ENCODE measurements at regions not wholly inside any gene's neighbourhood (a gene's known extent, or its start where the extent isn't known, plus 50 kb on each side); places are given as distances from the start of the nearest gene placed in this dataset.

DNA sequence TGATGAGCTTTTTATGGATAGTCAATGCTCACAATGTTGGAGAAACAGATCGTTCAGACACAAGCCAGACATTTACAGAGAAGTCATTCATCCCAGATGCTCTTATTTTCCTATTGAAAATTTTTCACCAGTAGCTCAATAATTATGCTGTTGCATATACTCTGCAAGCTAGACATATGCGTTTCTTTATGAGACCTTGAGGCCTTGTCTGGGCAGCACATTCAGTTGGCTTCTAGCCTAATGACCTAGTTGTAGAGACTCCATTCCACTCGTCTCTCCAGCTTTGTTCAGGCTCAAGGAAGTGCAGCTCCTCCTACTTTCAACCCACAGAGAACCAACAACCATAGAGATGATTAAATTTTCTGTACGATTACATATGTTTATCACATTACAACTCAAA lies 237.7 kb downstream of the MZT1 start:
- TF ChIP-seq, protein P1, sequence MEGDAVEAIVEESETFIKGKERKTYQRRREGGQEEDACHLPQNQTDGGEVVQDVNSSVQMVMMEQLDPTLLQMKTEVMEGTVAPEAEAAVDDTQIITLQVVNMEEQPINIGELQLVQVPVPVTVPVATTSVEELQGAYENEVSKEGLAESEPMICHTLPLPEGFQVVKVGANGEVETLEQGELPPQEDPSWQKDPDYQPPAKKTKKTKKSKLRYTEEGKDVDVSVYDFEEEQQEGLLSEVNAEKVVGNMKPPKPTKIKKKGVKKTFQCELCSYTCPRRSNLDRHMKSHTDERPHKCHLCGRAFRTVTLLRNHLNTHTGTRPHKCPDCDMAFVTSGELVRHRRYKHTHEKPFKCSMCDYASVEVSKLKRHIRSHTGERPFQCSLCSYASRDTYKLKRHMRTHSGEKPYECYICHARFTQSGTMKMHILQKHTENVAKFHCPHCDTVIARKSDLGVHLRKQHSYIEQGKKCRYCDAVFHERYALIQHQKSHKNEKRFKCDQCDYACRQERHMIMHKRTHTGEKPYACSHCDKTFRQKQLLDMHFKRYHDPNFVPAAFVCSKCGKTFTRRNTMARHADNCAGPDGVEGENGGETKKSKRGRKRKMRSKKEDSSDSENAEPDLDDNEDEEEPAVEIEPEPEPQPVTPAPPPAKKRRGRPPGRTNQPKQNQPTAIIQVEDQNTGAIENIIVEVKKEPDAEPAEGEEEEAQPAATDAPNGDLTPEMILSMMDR (IDR thresholded peaks at IDR 0.05; ENCODE audit: low read depth, low read length) = no peak
- no peak for TF ChIP-seq MAX (IDR thresholded peaks at IDR 0.05; ENCODE audit: low read depth, low read length)
- no peak for TF ChIP-seq MYC (IDR thresholded peaks at IDR 0.05; ENCODE audit: low read depth, low read length)
- no peak for TF ChIP-seq POLR2A (IDR thresholded peaks at IDR 0.05; ENCODE audit: extremely low read depth, insufficient read length)
- no peak overlapping the region for H3K4me3 ChIP-seq (ENCODE audit: low read depth, low read length)
- no peak for DNase-seq (ENCODE audit: low read depth)

DNA sequence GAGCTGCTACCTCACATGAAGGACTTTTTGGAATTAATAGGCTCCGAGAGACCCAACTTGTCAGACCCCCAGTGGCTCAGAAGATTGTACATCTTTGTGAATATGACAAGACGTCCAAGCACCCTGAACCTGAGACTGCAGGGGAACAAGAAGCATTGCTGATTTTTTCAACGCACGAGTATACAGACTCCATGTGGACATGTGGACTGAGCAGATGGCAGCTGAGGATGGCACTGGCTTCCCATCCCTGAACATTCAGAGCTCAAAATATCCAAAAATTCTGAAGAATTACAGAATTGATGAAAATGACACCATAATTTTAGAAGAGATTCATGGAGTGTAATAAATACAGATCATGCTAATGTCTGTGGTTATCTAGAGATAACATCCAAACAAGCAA lies 254.1 kb downstream of the MZT1 start:
- no peak overlapping the region for H3K4me3 ChIP-seq (ENCODE audit: low read depth, low read length)
- TF ChIP-seq, protein P1 (IDR thresholded peaks at IDR 0.05; ENCODE audit: low read depth, low read length) = no peak
- TF ChIP-seq MAX (IDR thresholded peaks at IDR 0.05; ENCODE audit: low read depth, low read length) (no peak), POLR2A (IDR thresholded peaks at IDR 0.05; ENCODE audit: extremely low read depth, insufficient read length) (no peak), MYC (IDR thresholded peaks at IDR 0.05; ENCODE audit: low read depth, low read length) (no peak)
- no peak for DNase-seq (ENCODE audit: low read depth)

- DNase-seq (ENCODE audit: low read depth) = no peak
- H3K4me3 ChIP-seq (ENCODE audit: low read depth, low read length) = no peak overlapping the region
- TF ChIP-seq MAX (IDR thresholded peaks at IDR 0.05; ENCODE audit: low read depth, low read length) = no peak
- no peak for TF ChIP-seq POLR2A (IDR thresholded peaks at IDR 0.05; ENCODE audit: extremely low read depth, insufficient read length)
These were observed 257.5 kb downstream of the MZT1 start for GRCh38 chr13:72469906-72470305.

DNA sequence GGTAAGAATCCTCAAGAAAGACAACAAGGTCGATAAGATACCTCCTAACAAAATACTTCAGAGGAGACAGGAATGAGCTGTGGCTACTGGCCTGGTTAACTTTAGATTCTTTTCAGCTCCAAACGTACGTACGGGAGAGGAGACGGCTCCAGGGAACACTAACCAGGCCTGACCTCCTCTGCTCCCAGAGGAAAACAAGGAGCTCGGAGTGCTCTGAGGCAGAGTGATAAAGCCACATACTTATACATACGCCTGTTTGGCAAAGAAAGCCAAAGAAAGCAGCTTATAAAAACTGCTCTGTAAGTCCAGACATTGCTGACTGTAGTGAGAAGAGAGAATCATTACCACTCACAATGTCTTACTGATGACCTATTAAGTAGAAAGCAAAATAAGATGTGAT lies 263.9 kb downstream of the MZT1 start:
- H3K4me3 ChIP-seq (ENCODE audit: low read depth, low read length) = no peak overlapping the region
- DNase-seq (ENCODE audit: low read depth) = no peak
- no peak for TF ChIP-seq MYC (IDR thresholded peaks at IDR 0.05; ENCODE audit: low read depth, low read length)

DNA sequence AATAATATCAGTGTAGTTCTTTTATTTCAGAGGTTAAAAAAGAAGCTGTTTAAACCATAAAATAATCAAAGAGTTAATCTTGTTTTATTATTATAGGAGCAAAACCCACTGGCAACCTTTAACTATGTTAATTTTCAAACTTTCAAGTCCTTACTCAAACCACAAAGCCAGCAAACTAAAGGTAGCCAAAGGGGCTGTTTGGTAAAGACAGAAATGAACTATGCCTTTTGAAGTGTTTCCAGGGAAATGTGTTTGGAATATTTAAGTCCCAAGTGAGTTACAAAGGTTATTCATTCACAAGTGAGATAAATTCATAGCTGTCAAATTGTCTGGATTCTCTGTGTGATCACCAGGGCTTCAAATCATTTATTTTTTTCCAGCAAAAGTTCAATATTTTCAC lies 264.7 kb downstream of the MZT1 start:
- H3K4me3 ChIP-seq (ENCODE audit: low read depth, low read length) = no peak overlapping the region
- no peak for TF ChIP-seq MAX (IDR thresholded peaks at IDR 0.05; ENCODE audit: low read depth, low read length)
- no peak for TF ChIP-seq POLR2A (IDR thresholded peaks at IDR 0.05; ENCODE audit: extremely low read depth, insufficient read length)
- TF ChIP-seq MYC (IDR thresholded peaks at IDR 0.05; ENCODE audit: low read depth, low read length) = no peak
- TF ChIP-seq, protein P1 (IDR thresholded peaks at IDR 0.05; ENCODE audit: low read depth, low read length) = no peak
- no peak for DNase-seq (ENCODE audit: low read depth)

GRCh38 chr13:72462166-72462565 lies 265.3 kb downstream of the MZT1 start:
- TF ChIP-seq MAX (IDR thresholded peaks at IDR 0.05; ENCODE audit: low read depth, low read length) = no peak
- TF ChIP-seq MYC (IDR thresholded peaks at IDR 0.05; ENCODE audit: low read depth, low read length) = no peak
- TF ChIP-seq, protein P1 (IDR thresholded peaks at IDR 0.05; ENCODE audit: low read depth, low read length) = no peak
- no peak for TF ChIP-seq POLR2A (IDR thresholded peaks at IDR 0.05; ENCODE audit: extremely low read depth, insufficient read length)
- no peak for DNase-seq (ENCODE audit: low read depth)
- no peak overlapping the region for H3K4me3 ChIP-seq (ENCODE audit: low read depth, low read length)

GRCh38 chr13:72458701-72459100 lies 268.7 kb downstream of the MZT1 start:
- TF ChIP-seq MYC (IDR thresholded peaks at IDR 0.05; ENCODE audit: low read depth, low read length) (no peak), POLR2A (IDR thresholded peaks at IDR 0.05; ENCODE audit: extremely low read depth, insufficient read length) (no peak)
- DNase-seq (ENCODE audit: low read depth) = no peak
- no peak overlapping the region for H3K4me3 ChIP-seq (ENCODE audit: low read depth, low read length)
